Cardiac muscle cell (in vitro differentiated cells and primary cell): ENCODE measurements at regions not wholly inside any gene's neighbourhood (a gene's known extent, or its start where the extent isn't known, plus 50 kb on each side); places are given as distances from the start of the nearest gene placed in this dataset.

Experiments used
- DNase-seq, 2 donors: peaks; one replicate each; pipeline versions ENCODE4 v3.0.0 to v3.0.0-alpha.2; 2010 to 2017; ENCODE audit warnings: low read depth in 1 of 2, low spot score in 1 of 2
- H3K27ac ChIP-seq: fragments of 200-600 bp; sonication (generic); 2 replicates; pipeline ENCODE4 v1.5.1; 2016
- H3K27me3 ChIP-seq: fragments of 200-600 bp; sonication (generic); 2 replicates; pipeline ENCODE4 v1.6.0; 2016; ENCODE audit warnings: control low read depth
- H3K36me3 ChIP-seq: fragments of 200-600 bp; sonication (generic); 2 replicates; pipeline ENCODE4 v1.5.1; 2016; ENCODE audit warnings: control low read depth
- H3K4me1 ChIP-seq: fragments of 200-600 bp; sonication (generic); 2 replicates; pipeline ENCODE4 v1.8.1; 2017; ENCODE audit warnings: low read depth, mild to moderate bottlenecking, mixed run types
- H3K4me3 ChIP-seq: fragments of 200-600 bp; sonication (generic); 2 replicates; pipeline ENCODE4 v1.5.1; 2016; ENCODE audit warnings: mild to moderate bottlenecking
- H3K9me3 ChIP-seq: fragments of 200-600 bp; sonication (generic); 2 replicates; pipeline ENCODE4 v1.5.1; 2017; ENCODE audit warnings: low read depth, mild to moderate bottlenecking, control low read depth
- CTCF ChIP-seq: IDR thresholded peaks from 2 replicates; pipeline ENCODE4 v1.5.1; 2012; ENCODE audit warnings: low read depth, mild to moderate bottlenecking, low read length

- no peak overlapping the region for H3K4me3 ChIP-seq
- H3K27ac ChIP-seq: no peak overlapping the region
- H3K4me1 ChIP-seq: no peaks in the 10 kb centered on the region
- DNase-seq: no peak
- no peaks in the 10 kb centered on the region for H3K9me3 ChIP-seq
- no peak for TF ChIP-seq CTCF
- H3K36me3 ChIP-seq: no peaks in the 10 kb centered on the region
- H3K27me3 ChIP-seq: no peaks in the 10 kb centered on the region
Observed at GRCh38 chr3:124358156-124358555, 366.2 kb upstream of the ROPN1 start.

GRCh38 chr3:124360155-124360554, 368.2 kb upstream of the ROPN1 start:
- DNase-seq: no peak
- Histone ChIP-seq H3K4me3 (no peak overlapping the region), H3K27me3 (no peaks in the 10 kb centered on the region), H3K4me1 (no peaks in the 10 kb centered on the region), H3K9me3 (no peaks in the 10 kb centered on the region), H3K36me3 (no peaks in the 10 kb centered on the region), H3K27ac (no peak overlapping the region)
- TF ChIP-seq CTCF: no peak

GRCh38 chr3:124360563-124360962, 368.6 kb upstream of the ROPN1 start:
- peak in 1 of 2 donors; percentile 10 for DNase-seq
- TF ChIP-seq CTCF: no peak
- Histone ChIP-seq H3K9me3 (no peaks in the 10 kb centered on the region), H3K4me1 (no peaks in the 10 kb centered on the region), H3K27me3 (no peaks in the 10 kb centered on the region), H3K4me3 (no peak overlapping the region), H3K36me3 (no peaks in the 10 kb centered on the region), H3K27ac (no peak overlapping the region)

GRCh38 chr3:124361566-124361965, 368.7 kb upstream of the UMPS start:
- no peak for TF ChIP-seq CTCF
- no peak for DNase-seq

DNA sequence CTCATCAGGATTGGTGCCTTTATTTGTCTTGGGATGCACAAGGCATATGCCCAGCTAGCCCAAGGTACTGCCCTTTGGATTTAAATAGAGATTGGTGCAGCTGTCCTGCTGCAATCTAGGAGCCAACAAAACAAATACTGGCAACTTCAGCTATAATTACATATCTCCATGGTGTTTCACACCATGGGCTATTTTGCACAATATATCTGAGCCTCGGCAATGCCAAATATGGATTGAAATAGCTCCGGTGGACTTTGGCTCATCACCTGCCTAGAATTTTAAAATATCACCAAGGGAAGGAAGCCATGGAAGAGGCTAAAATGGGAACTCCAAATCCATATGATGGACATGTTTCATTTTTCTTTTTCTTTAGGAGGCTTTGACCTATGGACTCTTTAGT, 367.8 kb upstream of the UMPS start:
- Histone ChIP-seq H3K36me3 (no peaks in the 10 kb centered on the region), H3K27me3 (no peaks in the 10 kb centered on the region), H3K4me3 (no peak overlapping the region), H3K27ac (no peak overlapping the region), H3K9me3 (no peaks in the 10 kb centered on the region), H3K4me1 (no peaks in the 10 kb centered on the region)
- no peak for DNase-seq
- TF ChIP-seq CTCF: no peak

More at GRCh38 chr3:124361566-124361965, 368.7 kb upstream of the UMPS start:
- Histone ChIP-seq H3K9me3 (no peaks in the 10 kb centered on the region), H3K4me3 (no peak overlapping the region), H3K36me3 (no peaks in the 10 kb centered on the region), H3K27ac (no peak overlapping the region), H3K4me1 (no peaks in the 10 kb centered on the region), H3K27me3 (no peaks in the 10 kb centered on the region)

GRCh38 chr3:124363476-124363875, 366.8 kb upstream of the UMPS start:
- no peaks in the 10 kb centered on the region for H3K4me1 ChIP-seq
- no peak for TF ChIP-seq CTCF
- no peaks in the 10 kb centered on the region for H3K27me3 ChIP-seq
- no peak overlapping the region for H3K27ac ChIP-seq
- peak in 1 of 2 donors; percentile 73 for DNase-seq
- no peaks in the 10 kb centered on the region for H3K36me3 ChIP-seq
- no peak overlapping the region for H3K4me3 ChIP-seq
- no peaks in the 10 kb centered on the region for H3K9me3 ChIP-seq
